ENCODE measurements at regions not wholly inside any gene's neighbourhood (a gene's known extent, or its start where the extent isn't known, plus 50 kb on each side); places are given as distances from the start of the nearest gene placed in this dataset.

DNA sequence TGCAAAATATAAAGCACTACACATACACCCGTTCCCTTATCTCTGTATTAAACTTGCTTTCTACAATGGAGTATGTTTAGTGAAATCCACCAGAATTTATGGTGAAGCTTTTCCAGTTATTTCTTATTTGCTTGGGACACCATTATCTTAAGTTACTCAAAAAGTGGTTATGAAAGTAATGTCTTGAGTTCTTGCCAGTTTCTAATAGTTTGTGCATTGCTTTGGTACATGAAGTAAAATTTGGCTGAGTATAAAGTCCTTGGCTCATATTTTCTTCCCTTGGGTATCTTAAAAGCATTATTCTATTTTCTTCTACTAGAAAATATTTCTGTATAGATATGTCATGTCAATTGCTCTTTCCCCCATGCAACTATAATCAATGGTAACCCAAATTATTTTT is 85.2 kb downstream of the POLR1F start:
- intact Hi-C loops (cut with DNase I), result no loop called here
- ATAC-seq, result no peak

DNA sequence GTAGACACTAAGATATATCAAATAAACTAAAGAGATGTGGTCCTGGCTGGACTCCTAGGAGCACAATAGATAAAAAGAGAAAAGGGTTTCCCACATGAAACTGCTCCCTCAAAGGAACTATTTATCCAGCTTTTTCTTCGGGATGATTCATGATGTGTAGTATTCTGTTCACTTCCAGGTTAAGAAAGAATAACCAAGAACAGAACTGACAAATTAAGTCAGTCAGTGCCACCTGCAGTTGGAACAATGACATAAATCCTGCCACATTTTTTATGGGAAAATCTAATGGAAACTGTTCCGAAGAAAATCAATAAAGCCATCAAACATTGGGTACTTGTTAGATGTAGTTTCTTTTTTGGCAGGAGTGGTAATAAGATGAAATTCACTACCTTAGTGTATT is 87.1 kb downstream of the POLR1F start:
- intact Hi-C loops (cut with DNase I), result no loop called here
- DNase-seq (ENCODE audit: missing footprints) (no peak), ATAC-seq (no peak)

More for the DNA sequence above, 85.2 kb downstream of the POLR1F start:
- DNase-seq (ENCODE audit: missing footprints), result no peak

DNA sequence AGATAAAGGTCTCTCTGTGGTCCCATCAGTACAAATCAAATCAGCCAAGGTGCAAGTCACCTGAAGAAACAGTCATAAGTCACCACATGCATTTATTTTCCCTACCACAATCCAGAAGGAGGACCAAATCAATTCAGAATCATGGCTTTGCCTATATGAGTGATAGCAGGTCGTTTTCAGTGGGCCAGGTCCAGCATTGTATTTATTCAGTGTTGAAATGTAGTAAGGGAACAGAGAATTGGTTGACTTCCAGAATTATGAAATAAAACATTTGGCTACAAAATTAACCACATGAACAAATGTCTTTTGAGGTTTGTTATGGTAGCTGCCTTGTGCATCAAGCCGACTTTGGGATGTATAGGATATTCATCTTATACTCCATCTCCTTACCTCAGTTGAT is 88.4 kb downstream of the POLR1F start:
- intact Hi-C loops (cut with DNase I), result no loop called here
- DNase-seq (ENCODE audit: missing footprints) (no peak), ATAC-seq (peak; percentile 50)

DNA sequence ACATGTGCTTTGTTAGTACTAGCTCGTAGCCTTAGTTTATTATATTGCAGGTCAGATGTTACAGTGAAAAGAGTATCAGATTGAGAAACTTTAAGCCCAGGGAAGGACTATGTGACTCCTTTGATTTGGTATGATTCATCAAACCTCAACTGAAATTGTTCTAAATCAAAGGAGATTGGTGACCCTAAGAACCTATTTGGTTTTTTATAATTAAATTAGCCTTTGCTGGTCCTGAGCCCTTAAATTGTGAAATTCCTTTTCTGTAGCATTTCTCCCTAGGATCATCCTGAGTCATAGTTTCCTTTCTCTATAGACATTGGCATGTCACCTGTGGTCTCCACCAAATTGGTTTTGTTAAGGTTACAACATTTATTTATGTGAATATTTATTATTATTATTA is 89.7 kb downstream of the POLR1F start:
- DNase-seq (ENCODE audit: missing footprints) (no peak), ATAC-seq (no peak)
- intact Hi-C loops (cut with DNase I), result no loop called here

DNA sequence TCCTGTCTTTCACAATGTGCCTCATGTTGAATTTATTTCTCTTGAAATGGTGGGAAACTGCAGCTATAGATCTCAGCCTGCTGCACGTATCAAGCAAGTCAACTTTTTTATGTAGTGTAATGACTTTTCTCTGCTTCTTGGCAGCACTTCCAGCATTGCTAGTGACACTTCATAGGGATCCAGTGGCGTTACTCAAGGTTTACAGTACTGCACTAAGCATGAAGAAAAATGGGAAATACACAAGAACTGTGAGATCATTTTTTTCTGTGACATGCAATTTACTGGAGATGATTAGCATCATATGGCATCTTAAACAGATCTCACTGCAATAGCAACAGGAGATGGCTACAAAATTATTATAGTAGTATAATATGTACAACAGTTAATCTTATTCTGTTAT is 90.9 kb downstream of the POLR1F start:
- ATAC-seq (no peak), DNase-seq (ENCODE audit: missing footprints) (no peak)
- intact Hi-C loops (cut with DNase I), result no loop called here

DNA sequence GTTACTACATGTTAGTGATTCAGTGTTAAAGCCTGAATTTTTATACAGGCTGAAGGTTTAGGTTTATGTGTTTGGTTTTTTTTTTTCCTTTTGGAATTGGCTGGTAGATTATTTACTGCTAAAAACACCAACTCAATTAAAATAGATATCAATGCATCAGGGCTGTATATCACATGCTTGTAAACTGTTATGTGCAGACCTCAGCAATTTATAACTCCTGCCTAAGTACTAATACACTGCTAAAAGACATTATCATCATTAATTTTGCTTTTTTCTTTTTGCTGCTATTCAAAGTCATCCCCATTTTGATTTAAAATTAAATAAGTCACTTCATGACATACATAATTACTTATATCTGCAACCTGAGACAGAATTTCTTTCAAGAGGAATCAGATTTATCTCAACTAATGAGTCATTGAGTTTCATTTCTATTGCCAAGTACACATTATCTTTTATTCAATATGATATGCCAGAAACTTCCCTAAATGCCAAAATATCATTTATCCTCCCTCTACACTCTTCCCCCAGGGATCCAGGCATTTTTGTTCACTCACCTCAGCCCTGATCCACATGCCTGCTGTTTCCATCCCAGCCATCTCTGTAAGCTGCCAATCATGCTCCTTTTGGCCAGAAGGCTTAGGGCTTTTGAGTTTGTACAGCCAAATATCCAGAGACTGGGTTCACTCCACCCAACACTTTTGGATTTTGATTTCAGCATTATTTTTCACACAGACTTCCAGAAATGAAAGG is 98.5 kb downstream of the POLR1F start:
- DNase-seq (ENCODE audit: missing footprints), result no peak
- peak; percentile 85 for ATAC-seq
- intact Hi-C loops (cut with DNase I), result no loop called here

DNA sequence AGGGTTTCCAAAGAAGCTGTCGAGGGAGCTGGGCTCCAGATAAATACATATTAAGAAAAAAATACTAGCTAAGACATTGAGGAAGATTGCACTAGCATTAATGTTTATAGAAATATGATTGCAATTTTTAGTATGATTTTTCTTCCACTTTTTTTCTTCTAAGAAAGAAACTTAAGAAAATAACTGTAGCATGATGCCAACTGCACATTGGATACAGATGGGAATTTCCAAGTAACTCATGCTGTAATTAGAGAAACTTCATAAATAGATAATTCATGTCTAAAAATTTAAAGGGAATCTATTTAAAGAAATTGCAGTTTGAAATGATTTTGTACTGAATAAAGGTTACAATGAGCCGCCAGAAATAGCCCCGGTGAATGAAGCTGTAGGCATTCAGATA is 119.4 kb downstream of the POLR1F start:
- intact Hi-C loops (cut with DNase I), result no loop called here
- DNase-seq (ENCODE audit: missing footprints) (no peak), ATAC-seq (no peak)

DNA sequence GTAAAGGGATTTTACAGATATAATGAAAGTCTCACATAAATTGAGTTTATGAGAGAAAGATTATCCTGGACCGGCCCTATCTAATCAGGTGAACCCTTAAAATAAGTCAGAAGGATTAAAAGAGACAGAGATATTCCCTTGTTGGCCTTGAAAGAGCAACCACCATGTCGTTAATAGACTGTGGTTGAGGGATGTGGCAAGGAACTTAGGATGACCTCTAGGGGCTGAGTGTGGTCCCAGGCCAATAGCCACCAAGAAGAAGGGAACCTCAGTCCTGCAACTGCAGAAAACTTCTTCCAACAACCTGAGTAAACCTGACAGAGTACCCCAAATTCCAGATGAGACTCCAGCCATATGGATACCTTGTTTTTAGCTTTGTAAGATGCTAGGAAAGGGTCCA is 121.5 kb downstream of the POLR1F start:
- DNase-seq (ENCODE audit: missing footprints) (no peak), ATAC-seq (no peak)
- intact Hi-C loops (cut with DNase I), result no loop called here

DNA sequence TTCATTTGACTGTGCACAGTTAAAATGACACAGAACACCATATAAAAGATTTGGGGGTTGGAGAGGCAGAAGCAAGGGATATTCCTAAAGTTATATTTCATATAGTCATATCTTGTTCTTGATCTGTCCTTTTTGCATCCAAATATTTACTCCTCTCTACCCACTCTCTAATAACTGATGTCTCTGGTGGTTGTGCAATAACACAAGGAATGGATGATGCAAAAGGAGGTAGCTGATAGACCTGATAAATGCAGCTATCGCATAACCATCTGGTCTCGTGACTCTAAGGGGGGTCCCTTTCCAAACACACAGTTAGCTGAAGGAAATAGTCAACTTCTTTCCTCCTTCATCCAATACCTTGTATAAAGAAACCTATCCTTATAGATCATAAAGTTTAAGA is 123.1 kb downstream of the POLR1F start:
- DNase-seq (ENCODE audit: missing footprints) (no peak), ATAC-seq (no peak)
- intact Hi-C loops (cut with DNase I), result no loop called here

DNA sequence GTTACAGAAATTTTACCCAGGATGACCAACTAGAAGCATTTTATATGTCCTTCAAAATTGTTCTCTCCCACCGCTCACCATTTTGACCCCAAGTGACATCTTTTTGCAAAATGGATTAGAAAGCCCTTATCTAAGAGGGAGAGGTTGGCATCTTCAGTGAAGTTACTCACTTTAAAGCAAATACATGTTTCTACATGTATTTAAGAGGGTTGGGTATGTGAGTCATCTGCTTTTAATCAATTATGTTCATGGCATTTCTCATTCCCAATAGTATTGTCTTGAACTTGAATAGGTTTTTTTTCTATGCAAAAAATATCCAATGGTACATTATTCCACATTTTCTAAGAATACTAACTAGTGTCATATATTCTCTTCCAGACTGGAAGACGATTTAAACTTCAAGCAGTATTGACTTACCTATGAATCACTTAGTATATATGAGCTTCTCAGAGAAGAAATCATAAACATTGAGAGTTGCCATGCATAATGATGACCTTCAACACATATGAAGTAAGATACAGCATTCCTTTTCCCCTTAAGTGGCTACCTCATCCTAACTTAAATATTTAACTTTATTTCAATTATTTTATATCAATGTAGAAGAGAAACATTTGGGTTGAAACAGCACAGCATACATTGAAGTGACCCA is 132.8 kb downstream of the POLR1F start:
- intact Hi-C loops (cut with DNase I), result no loop called here
- ATAC-seq, result no peak
- DNase-seq (ENCODE audit: missing footprints), result no peak

DNA sequence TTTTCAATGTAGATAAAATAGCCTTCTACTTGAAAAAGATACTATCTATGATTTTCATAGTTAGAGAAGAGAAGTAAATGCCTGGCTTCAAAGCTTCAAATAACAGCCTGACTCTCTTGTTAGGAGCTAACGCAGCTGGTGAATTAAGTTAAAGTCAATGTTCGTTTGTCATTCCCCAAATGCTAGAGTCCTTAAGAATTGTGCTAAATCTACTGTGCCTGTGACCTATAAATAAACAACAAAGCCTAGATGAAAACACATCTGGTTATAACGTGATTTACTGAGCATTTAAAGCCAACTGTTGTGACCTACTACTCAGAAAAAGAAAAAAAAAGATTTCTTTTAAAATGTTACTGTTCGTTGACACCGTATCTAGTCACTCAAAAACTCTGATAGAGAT is 134.7 kb downstream of the POLR1F start:
- ATAC-seq, result no peak
- DNase-seq (ENCODE audit: missing footprints), result no peak
- intact Hi-C loops (cut with DNase I), result no loop called here

DNA sequence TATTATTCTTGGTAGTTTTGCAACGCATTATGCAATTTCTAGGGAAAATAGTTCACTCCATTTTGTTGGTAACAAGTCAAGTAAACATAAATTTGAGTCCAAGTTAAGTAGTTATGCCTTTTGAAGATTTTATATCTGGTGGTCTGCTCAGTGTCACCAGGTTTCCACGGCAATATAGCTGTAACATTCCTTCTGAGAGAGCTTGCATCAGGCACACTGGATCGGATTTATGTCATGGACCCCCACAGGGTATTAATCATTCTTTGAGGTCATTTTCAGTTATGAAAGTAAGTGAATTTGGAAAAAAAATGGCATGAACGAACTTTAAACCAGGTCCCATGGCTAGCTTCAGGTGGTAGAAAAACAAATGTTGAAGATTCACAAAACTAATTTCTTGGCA is 136.3 kb downstream of the POLR1F start:
- DNase-seq (ENCODE audit: missing footprints), result no peak
- intact Hi-C loops (cut with DNase I), result no loop called here

DNA sequence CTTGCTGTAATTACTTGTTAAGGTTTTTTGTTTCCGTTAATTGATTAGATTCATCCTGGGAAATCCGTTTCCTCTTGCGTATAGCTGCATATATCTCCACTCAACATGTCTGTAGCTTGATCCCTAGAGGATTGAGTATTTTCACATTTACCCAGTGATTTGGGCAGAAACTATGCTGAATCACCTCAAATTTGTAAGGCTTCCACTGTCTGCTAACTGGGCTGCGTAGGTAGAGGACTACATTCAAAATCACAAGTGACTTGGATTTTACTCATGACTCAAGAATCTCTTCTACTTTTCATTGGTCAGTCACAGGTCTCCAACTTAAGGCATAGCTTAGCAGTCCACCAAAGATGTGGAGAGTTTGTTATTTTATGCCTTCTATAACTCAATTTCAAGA is 141.8 kb downstream of the POLR1F start:
- intact Hi-C loops (cut with DNase I), result no loop called here
- DNase-seq (ENCODE audit: missing footprints) (no peak), ATAC-seq (no peak)

More for the DNA sequence above, 136.3 kb downstream of the POLR1F start:
- no peak for ATAC-seq

DNA sequence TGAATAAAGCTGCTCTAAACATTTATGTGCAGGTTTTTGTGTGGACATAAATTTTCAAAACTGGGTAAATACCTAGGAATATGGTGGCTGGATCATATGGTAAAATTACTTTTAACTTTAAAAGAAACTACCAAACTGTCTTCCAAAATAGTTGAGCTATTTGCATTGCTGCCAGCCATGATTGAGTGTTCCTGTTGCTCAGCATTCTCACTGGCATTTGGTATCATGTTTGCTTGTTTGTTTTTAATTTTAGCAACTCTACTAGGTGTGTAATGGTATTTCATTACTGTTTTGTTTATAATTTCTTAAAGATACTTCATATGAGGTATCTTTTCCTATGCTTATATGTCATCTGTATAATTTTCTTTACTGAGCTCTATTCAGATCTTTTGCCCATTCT is 143.2 kb downstream of the POLR1F start:
- ATAC-seq, result no peak
- DNase-seq (ENCODE audit: missing footprints), result no peak
- intact Hi-C loops (cut with DNase I), result no loop called here

DNA sequence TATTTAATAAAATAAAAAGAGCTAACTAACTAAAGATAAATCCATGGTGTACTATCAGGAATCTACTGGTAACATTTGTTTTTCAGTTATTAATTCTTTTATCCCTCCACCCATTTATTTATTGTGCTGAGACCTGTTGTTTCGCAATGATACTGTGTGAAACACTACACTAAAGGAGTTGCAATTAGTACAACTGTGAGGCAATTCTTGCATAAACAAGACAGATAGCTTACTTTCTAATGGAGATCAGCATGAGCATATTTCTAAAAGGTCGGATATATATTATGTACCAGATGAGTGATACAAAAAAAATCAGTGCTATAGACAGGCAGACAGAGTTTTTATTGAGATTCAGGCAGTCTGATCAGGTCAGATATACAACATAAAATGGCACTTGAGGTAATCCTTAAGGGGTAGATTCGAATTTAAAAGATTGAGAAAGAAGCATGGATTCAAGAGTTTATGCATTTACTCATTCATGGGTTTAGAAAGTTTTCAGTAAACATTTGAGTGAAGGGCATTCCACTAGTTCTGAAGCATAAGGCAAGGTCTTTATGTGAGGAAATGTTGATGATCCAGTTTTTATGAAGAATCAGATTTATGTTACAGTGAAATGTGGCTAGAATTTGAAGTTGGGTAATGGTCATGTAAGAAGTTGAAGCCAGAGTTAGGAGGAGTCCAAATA is 147.6 kb downstream of the POLR1F start:
- no peak for ATAC-seq
- intact Hi-C loops (cut with DNase I), result no loop called here
- no peak for DNase-seq (ENCODE audit: missing footprints)

DNA sequence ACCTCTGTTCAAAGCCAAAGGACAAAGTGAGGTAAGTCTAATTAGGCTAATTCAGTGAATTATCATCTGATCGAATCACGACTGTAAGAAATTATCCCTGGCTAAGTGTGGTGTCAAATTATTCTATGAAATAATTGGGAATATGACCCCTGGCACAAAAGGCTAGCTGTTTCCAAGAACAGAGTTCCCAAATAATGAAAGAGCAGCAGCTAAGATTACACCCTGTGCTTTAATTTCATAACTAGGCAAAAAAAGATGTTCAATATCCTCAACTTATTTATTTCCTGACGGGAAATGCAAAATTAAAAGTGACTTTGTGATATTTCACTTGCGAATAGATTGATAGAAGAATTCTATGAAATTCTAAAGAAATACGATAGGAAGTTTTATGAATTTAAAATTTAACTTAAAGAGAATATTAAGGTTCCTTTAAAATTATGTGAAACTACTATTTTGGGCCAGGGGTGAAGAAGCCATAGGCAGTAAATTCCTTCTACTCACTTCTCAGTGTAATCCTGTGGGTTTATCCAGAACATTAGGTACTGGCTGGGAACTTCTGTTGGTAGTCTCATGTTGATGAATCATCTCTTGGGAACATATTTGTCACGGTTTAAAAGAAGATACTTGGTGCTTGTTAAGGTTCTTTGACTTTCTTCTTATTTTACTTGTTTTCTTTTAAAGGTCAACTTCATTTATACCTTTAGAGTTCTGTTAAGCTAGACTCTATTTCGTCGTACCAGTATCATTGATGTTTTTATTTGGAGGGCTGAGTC is 148.5 kb downstream of the POLR1F start:
- ATAC-seq, result no peak
- DNase-seq (ENCODE audit: missing footprints), result no peak
- intact Hi-C loops (cut with DNase I), result no loop called here

DNA sequence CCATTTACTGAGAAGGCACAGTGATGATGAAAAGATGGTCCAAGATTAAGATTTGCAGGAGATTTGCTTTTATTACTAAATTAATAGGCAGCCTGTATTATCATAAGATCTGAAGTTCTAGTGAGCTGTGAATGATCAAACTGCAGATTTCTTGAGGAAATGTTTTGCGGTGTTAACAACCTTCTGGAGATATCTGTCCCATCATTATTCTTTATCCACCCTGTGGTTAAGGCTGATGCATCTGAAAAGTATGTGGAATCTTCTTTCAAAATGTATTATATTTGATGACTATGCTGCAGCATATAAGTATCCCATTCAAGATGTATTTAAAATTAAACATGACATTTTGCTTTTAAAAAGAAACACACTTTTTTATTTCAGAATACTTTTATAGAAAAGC is 150.3 kb downstream of the POLR1F start:
- intact Hi-C loops (cut with DNase I), result no loop called here
- DNase-seq (ENCODE audit: missing footprints) (no peak), ATAC-seq (no peak)

DNA sequence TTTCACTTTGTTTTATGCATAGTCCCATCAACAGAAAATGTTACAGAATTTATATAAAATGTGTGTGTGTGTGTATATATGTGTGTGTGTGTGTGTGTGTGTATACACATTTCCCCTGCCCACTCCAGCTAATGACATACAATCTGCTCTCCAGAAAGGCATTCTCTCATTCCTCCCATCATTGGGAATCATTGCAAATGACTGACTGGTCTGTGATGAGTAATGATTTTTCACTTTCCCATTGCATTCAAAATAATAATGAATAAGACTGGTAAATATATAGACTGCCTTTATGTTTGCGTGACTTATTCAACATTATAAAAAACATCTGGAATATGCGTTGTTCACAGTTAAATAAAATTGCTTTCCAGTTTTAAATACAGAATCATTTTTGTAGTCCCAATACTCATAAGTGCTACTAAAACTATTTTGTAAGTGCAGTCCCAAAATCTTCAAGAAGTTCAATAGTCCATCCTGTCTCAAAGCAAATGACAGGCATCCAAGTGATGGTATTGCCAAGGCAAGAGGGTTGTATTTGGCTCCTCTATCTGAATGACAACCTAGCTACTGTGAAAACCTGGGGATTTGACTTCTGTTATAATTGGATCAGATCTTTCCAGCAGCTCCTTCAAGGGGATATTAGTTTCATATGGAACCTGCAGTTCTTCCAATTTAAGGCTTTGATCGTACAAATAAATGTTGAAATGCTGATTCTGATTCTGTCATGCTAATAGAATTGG is 150.9 kb downstream of the POLR1F start:
- intact Hi-C loops (cut with DNase I), result no loop called here
- DNase-seq (ENCODE audit: missing footprints) (no peak), ATAC-seq (no peak)

DNA sequence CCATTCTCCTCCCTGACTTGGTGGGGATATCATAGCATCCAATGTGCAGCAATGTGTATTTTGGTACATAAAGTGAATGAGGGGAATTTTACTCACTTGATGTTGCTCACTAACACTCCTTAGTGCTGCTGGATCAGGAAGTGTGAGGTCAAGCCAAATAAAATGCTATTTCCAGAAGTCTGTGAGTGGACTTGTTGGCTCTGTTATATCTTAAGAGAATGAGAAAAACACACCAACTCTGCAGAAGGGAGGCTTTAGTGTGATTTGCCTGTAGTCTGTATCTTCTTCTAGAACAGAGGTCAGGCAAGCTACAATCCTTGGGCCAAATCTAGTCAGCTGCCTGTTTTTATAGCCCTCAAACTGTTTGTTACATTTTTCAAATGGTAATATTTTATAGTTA is 154.3 kb downstream of the POLR1F start:
- DNase-seq (ENCODE audit: missing footprints) (no peak), ATAC-seq (peak; percentile 44)
- intact Hi-C loops (cut with DNase I), result no loop called here

Data from Right ventricle myocardium inferior (tissue), 1 donor.